Stimulated activated CD4-positive, alpha-beta T cell treated with anti-CD3 and anti-CD28 coated beads, Interleukin-4, amount 100 ng/mL, for 48 hours (primary cell): ENCODE measurements at regions not wholly inside any gene's neighbourhood (a gene's known extent, or its start where the extent isn't known, plus 50 kb on each side); places are given as distances from the start of the nearest gene placed in this dataset.

Experiments
- DNase-seq, 2 donors: peaks; one replicate each; pipeline ENCODE4 v3.0.0-alpha.2; 2020; ENCODE audit warnings: low read depth in 2 of 2

- no peak for DNase-seq
These were observed 376.2 kb downstream of the SOX11 start for GRCh38 chr2:6068429-6068828.

GRCh38 chr2:6069381-6069780 lies 377.2 kb downstream of the SOX11 start:
- DNase-seq: no peak

GRCh38 chr2:6071519-6071918 lies 379.3 kb downstream of the SOX11 start:
- DNase-seq: no peak

GRCh38 chr2:6072276-6072675 lies 380.1 kb downstream of the SOX11 start:
- no peak for DNase-seq

- DNase-seq: no peak
These were observed 380.6 kb downstream of the SOX11 start for GRCh38 chr2:6072768-6073167.

GRCh38 chr2:6073191-6074088 lies 381.3 kb downstream of the SOX11 start:
- DNase-seq: no peak

GRCh38 chr2:6074089-6074643 lies 382.0 kb downstream of the SOX11 start:
- no peak for DNase-seq

GRCh38 chr2:6077585-6077984 lies 385.4 kb downstream of the SOX11 start:
- no peak for DNase-seq

GRCh38 chr2:6078414-6078813 lies 386.2 kb downstream of the SOX11 start:
- no peak for DNase-seq

GRCh38 chr2:6079405-6079804 lies 387.2 kb downstream of the SOX11 start:
- no peak for DNase-seq

GRCh38 chr2:6080932-6081753 lies 389.0 kb downstream of the SOX11 start:
- DNase-seq: no peak

- no peak for DNase-seq
These were observed 389.9 kb downstream of the SOX11 start for GRCh38 chr2:6081955-6082624.

GRCh38 chr2:6082625-6083018 lies 390.4 kb downstream of the SOX11 start:
- DNase-seq: no peak

GRCh38 chr2:6083136-6083535 lies 391.0 kb downstream of the SOX11 start:
- no peak for DNase-seq

GRCh38 chr2:6089474-6089873 lies 397.3 kb downstream of the SOX11 start:
- no peak for DNase-seq

GRCh38 chr2:6103372-6103771 lies 411.2 kb downstream of the SOX11 start:
- DNase-seq: no peak

GRCh38 chr2:6103949-6104348 lies 411.8 kb downstream of the SOX11 start:
- no peak for DNase-seq

GRCh38 chr2:6107290-6107689 lies 415.1 kb downstream of the SOX11 start:
- DNase-seq: no peak

- no peak for DNase-seq
These were observed 417.6 kb downstream of the SOX11 start for GRCh38 chr2:6109831-6110230.

GRCh38 chr2:6111781-6112261 lies 419.6 kb downstream of the SOX11 start:
- DNase-seq: no peak

- no peak for DNase-seq
These were observed 421.6 kb downstream of the SOX11 start for GRCh38 chr2:6113786-6114185.

GRCh38 chr2:6127718-6128117 lies 435.5 kb downstream of the SOX11 start:
- DNase-seq: no peak
